ENCODE measurements at regions not wholly inside any gene's neighbourhood (a gene's known extent, or its start where the extent isn't known, plus 50 kb on each side); places are given as distances from the start of the nearest gene placed in this dataset.

DNA sequence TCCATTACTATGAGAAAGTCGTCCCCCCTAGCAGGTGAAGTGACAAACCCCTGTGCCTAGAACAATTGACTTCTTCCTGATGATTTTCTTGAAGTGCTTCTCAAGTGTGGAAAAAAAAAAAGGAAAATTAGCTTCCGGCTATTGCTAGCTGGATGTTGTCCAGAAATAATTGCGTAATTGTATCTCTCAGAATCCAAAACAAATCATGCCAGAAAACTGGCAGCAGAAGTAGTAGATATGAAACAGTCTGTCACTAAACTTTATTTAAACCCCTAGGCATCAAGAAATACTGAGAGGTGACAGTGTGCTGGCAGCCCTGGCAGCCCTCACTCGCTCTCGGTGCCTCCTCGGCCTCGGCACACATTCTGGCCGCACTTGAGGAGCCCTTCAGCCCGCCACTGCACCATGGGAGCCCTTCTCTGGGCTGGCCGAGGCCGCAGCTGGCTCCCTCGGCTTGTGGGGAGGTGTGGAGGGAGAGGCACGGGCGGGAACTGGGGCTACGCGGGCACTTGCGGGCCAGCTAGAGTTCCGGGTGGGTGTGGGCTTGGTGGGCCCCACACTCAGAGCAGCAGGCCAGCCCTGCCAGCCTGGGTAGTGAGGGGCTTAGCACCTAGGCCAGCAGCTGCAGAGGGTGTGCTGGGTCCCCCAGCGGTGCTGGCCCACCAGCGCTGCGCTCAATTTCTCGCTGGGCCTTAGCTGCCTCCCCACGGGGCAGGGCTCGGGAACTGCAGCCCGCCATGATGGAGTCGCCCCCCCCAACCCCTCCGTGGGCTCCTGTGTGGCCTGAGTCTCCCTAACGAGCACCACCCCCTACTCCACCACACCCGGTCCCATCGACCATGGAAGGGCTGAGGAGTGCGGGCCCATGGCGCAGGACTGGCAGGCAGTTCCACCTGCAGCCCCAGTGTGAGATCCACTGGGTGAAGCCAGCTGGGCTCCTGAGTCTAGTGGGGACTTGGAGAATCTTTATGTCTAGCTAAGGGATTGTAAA, 80.5 kb upstream of the ABCA12 start:
- Mint-ChIP-seq H3K4me1 (no peaks in the 10 kb centered on the region), H3K27me3 (ENCODE audit: low read depth, poor library complexity) (peaks cover 5% of the 10 kb centered on the region), H3K36me3 (ENCODE audit: low read depth) (no peaks in the 10 kb centered on the region), H3K27ac (no peak overlapping the region), H3K4me3 (no peak overlapping the region), H3K9me3 (peaks cover 39% of the 10 kb centered on the region)
- no peak for DNase-seq
- TF ChIP-seq, protein P1, sequence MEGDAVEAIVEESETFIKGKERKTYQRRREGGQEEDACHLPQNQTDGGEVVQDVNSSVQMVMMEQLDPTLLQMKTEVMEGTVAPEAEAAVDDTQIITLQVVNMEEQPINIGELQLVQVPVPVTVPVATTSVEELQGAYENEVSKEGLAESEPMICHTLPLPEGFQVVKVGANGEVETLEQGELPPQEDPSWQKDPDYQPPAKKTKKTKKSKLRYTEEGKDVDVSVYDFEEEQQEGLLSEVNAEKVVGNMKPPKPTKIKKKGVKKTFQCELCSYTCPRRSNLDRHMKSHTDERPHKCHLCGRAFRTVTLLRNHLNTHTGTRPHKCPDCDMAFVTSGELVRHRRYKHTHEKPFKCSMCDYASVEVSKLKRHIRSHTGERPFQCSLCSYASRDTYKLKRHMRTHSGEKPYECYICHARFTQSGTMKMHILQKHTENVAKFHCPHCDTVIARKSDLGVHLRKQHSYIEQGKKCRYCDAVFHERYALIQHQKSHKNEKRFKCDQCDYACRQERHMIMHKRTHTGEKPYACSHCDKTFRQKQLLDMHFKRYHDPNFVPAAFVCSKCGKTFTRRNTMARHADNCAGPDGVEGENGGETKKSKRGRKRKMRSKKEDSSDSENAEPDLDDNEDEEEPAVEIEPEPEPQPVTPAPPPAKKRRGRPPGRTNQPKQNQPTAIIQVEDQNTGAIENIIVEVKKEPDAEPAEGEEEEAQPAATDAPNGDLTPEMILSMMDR (IDR thresholded peaks at IDR 0.05), result no peak

GRCh38 chr2:215216806-215217205, 78.4 kb upstream of the ABCA12 start:
- H3K4me1 Mint-ChIP-seq, result no peaks in the 10 kb centered on the region
- peaks cover 5% of the 10 kb centered on the region for H3K27me3 Mint-ChIP-seq (ENCODE audit: low read depth, poor library complexity)
- H3K9me3 Mint-ChIP-seq, result peaks cover 38% of the 10 kb centered on the region
- no peaks in the 10 kb centered on the region for H3K36me3 Mint-ChIP-seq (ENCODE audit: low read depth)
- no peak overlapping the region for H3K27ac Mint-ChIP-seq
- TF ChIP-seq, protein P1 (IDR thresholded peaks at IDR 0.05), result no peak
- no peak overlapping the region for H3K4me3 Mint-ChIP-seq
- DNase-seq, result no peak

DNA sequence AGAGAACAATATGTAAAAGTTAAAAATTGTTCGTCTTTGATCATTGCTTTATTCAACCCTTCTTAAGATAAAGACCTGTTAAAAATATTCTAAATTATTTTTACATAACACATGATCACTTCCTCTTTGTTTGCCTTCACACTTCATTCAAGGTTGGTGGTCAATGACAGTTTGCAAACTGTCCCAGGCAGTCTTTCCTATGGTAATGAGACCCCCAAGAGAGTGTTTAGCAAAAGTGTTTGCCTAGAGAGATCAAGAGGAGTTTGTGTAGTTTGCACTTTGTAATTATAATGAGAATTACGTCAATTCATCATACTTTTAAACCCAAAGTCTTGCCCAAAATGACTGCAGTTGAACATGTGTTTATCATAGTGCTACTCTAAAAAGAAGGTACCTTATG, 77.2 kb upstream of the ABCA12 start:
- H3K36me3 Mint-ChIP-seq (ENCODE audit: low read depth), result no peaks in the 10 kb centered on the region

DNA sequence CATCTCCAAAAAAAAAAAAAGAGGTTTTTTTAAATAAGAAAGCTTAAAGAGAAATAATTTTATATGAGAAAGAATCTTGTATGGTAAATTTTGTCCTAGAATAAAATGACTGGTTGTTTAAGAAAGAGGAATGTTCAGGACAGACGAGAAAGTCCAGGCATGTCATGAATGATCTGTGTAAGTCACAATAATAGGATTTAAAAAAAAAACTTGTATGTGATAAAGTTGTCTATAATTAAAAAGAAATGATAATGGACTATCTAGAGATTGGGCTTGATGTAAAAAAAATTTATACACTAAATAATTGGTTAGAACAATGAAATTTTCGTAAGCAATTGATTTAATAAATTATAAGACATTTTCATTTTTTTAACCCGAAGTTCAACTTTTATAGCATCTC, 71.7 kb upstream of the ABCA12 start:
- Mint-ChIP-seq H3K36me3 (ENCODE audit: low read depth) (peaks cover 6% of the 10 kb centered on the region), H3K27ac (no peak overlapping the region), H3K27me3 (ENCODE audit: low read depth, poor library complexity) (no peaks in the 10 kb centered on the region), H3K4me3 (no peak overlapping the region), H3K4me1 (no peaks in the 10 kb centered on the region), H3K9me3 (peaks cover 54% of the 10 kb centered on the region)
- no peak for DNase-seq
- TF ChIP-seq, protein P1 (IDR thresholded peaks at IDR 0.05), result no peak

More for the DNA sequence above, 77.2 kb upstream of the ABCA12 start:
- H3K4me1 Mint-ChIP-seq, result no peaks in the 10 kb centered on the region
- no peak for DNase-seq
- H3K27ac Mint-ChIP-seq, result no peak overlapping the region
- H3K4me3 Mint-ChIP-seq, result no peak overlapping the region
- H3K9me3 Mint-ChIP-seq, result peaks cover 36% of the 10 kb centered on the region
- TF ChIP-seq, protein P1 (IDR thresholded peaks at IDR 0.05), result no peak
- peaks cover 5% of the 10 kb centered on the region for H3K27me3 Mint-ChIP-seq (ENCODE audit: low read depth, poor library complexity)

- Mint-ChIP-seq H3K9me3 (peaks cover 50% of the 10 kb centered on the region), H3K36me3 (ENCODE audit: low read depth) (peaks cover 6% of the 10 kb centered on the region), H3K27me3 (ENCODE audit: low read depth, poor library complexity) (no peaks in the 10 kb centered on the region), H3K27ac (no peak overlapping the region), H3K4me1 (peaks cover 5% of the 10 kb centered on the region), H3K4me3 (no peak overlapping the region)
- TF ChIP-seq, protein P1 (IDR thresholded peaks at IDR 0.05), result no peak
- DNase-seq, result no peak
These were observed 69.5 kb upstream of the ABCA12 start for GRCh38 chr2:215207791-215208367.
